Activated CD8-positive, alpha-beta memory T cell treated with anti-CD3 and anti-CD28 coated beads for 24 hours (primary cell): ENCODE measurements at regions not wholly inside any gene's neighbourhood (a gene's known extent, or its start where the extent isn't known, plus 50 kb on each side); places are given as distances from the start of the nearest gene placed in this dataset.
A peak's percentile ranks its signal among the peaks of the same experiment; 100 is the strongest.

ENCODE experiments used
- DNase-seq: peaks from one replicate; pipeline ENCODE4 v3.0.0-alpha.2; 2020

GRCh38 chr2:198325359-198325758 is 521.0 kb downstream of the PLCL1 start:
- no peak for DNase-seq

- no peak for DNase-seq
Measured at GRCh38 chr2:198324071-198324470, 519.7 kb downstream of the PLCL1 start.

- DNase-seq, result no peak
Measured at GRCh38 chr2:198322275-198322674, 517.9 kb downstream of the PLCL1 start.

- no peak for DNase-seq
Measured at GRCh38 chr2:198321522-198322088, 517.2 kb downstream of the PLCL1 start.

- no peak for DNase-seq
Measured at GRCh38 chr2:198316852-198317396, 512.5 kb downstream of the PLCL1 start.

- DNase-seq, result no peak
Measured at GRCh38 chr2:198315791-198316630, 511.6 kb downstream of the PLCL1 start.

- DNase-seq, result no peak
Measured at GRCh38 chr2:198314559-198315153, 510.3 kb downstream of the PLCL1 start.

GRCh38 chr2:198312596-198313483 is 508.4 kb downstream of the PLCL1 start:
- DNase-seq, result no peak

- DNase-seq, result no peak
Measured at GRCh38 chr2:198311020-198311419, 506.6 kb downstream of the PLCL1 start.

- DNase-seq, result peak; percentile 73
Measured at GRCh38 chr2:198309673-198310280, 505.4 kb downstream of the PLCL1 start.

- no peak for DNase-seq
Measured at GRCh38 chr2:198309081-198309480, 504.7 kb downstream of the PLCL1 start.

GRCh38 chr2:198308368-198308767 is 504.0 kb downstream of the PLCL1 start:
- no peak for DNase-seq

- no peak for DNase-seq
Measured at GRCh38 chr2:198307093-198307492, 502.7 kb downstream of the PLCL1 start.

GRCh38 chr2:198304859-198305258 is 500.5 kb downstream of the PLCL1 start:
- DNase-seq, result no peak

- DNase-seq, result no peak
Measured at GRCh38 chr2:198297350-198297749, 493.0 kb downstream of the PLCL1 start.

GRCh38 chr2:198296665-198297308 is 492.4 kb downstream of the PLCL1 start:
- peak; percentile 74 for DNase-seq

GRCh38 chr2:198293281-198293680 is 488.9 kb downstream of the PLCL1 start:
- DNase-seq, result no peak

- no peak for DNase-seq
Measured at GRCh38 chr2:198289811-198290210, 485.4 kb downstream of the PLCL1 start.

GRCh38 chr2:198287706-198288105 is 483.3 kb downstream of the PLCL1 start:
- DNase-seq, result no peak

GRCh38 chr2:198285216-198285615 is 480.8 kb downstream of the PLCL1 start:
- no peak for DNase-seq

GRCh38 chr2:198283146-198283545 is 478.8 kb downstream of the PLCL1 start:
- DNase-seq, result no peak

- DNase-seq, result no peak
Measured at GRCh38 chr2:198282061-198282460, 477.7 kb downstream of the PLCL1 start.
